OCI-LY7 (cell line): ENCODE measurements at regions not wholly inside any gene's neighbourhood (a gene's known extent, or its start where the extent isn't known, plus 50 kb on each side); places are given as distances from the start of the nearest gene placed in this dataset.

ENCODE experiments used
- BruUV-seq: library from RNA; stranded (reverse); fragments of 400-500 nt; replicated peaks from 2 replicates; lab custom pipeline; 2021; lab: Mats Ljungman, UMichigan
- CTCF ChIA-PET: fragments of 300-600 bp; sonication (Branson Sonifier 250); formaldehyde crosslinking; loops from one replicate; lab custom pipeline; 2022; ENCODE audit warnings: antibody characterized with exemption; ENCODE audit not compliant: unreplicated experiment; lab: Charles Lee
- POLR2A ChIA-PET: fragments of 300-600 bp; sonication (Branson Sonifier 250); formaldehyde crosslinking; loops from one replicate; lab custom pipeline; 2022; ENCODE audit warnings: antibody characterized with exemption; lab: Charles Lee
- DNase-seq: peaks from one replicate; pipeline ENCODE4 v3.0.0-alpha.2; 2015; ENCODE audit warnings: low spot score
- H2AFZ ChIP-seq: fragments of 200-600 bp; sonication (generic), shearing (Covaris generic); 2 replicates; pipeline ENCODE4 v1.6.1; 2014; ENCODE audit warnings: mild to moderate bottlenecking, antibody characterized with exemption, low read length, moderate library complexity
- H3K27ac ChIP-seq: fragments of 200-600 bp; sonication (generic); 2 replicates; pipeline ENCODE4 v1.5.1; 2014; ENCODE audit warnings: mixed run types, low read depth, mild to moderate bottlenecking, moderate library complexity, low read length, inconsistent platforms; ENCODE audit not compliant: poor library complexity, severe bottlenecking
- H3K36me3 ChIP-seq: fragments of 200-600 bp; sonication (generic); 2 replicates; pipeline ENCODE4 v1.6.1; 2014; ENCODE audit warnings: mild to moderate bottlenecking, antibody characterized with exemption, low read length, moderate library complexity, mixed read lengths; ENCODE audit not compliant: insufficient read depth
- H3K4me1 ChIP-seq: fragments of 200-600 bp; sonication (generic); 2 replicates; pipeline ENCODE4 v1.5.1; 2014; ENCODE audit warnings: mild to moderate bottlenecking, low read length; ENCODE audit not compliant: insufficient read depth, poor library complexity, severe bottlenecking
- H3K4me2 ChIP-seq: fragments of 200-600 bp; sonication (generic); 2 replicates; pipeline ENCODE4 v1.6.1; 2014; ENCODE audit warnings: mild to moderate bottlenecking, low read length
- H3K4me3 ChIP-seq: fragments of 200-600 bp; sonication (generic); 2 replicates; pipeline ENCODE4 v1.5.1; 2014; ENCODE audit warnings: mild to moderate bottlenecking, low read depth, low read length; ENCODE audit not compliant: poor library complexity, severe bottlenecking
- H3K79me2 ChIP-seq: fragments of 200-600 bp; sonication (generic); 2 replicates; pipeline ENCODE4 v1.6.1; 2016; ENCODE audit warnings: low read depth, mild to moderate bottlenecking, low read length, moderate library complexity, mixed read lengths; ENCODE audit not compliant: insufficient read depth
- H3K9me2 ChIP-seq: fragments of 200-600 bp; sonication (generic); 2 replicates; pipeline ENCODE4 v1.6.1; 2016; ENCODE audit warnings: mild to moderate bottlenecking, low read length, mixed read lengths; ENCODE audit not compliant: insufficient read depth
- H3K9me3 ChIP-seq: fragments of 200-600 bp; sonication (generic); 2 replicates; pipeline ENCODE4 v1.6.1; 2014; ENCODE audit warnings: mild to moderate bottlenecking, mixed run types, low read length, mixed read lengths
- H4K20me1 ChIP-seq: fragments of 200-600 bp; sonication (generic); 2 replicates; pipeline ENCODE4 v1.6.1; 2014; ENCODE audit warnings: mild to moderate bottlenecking, antibody characterized with exemption, low read length, moderate library complexity, mixed read lengths; ENCODE audit not compliant: insufficient read depth
- CTCF ChIP-seq: fragments of 200-600 bp; sonication (generic); conservative IDR thresholded peaks from 2 replicates; pipeline ENCODE4 v1.5.1; 2014; ENCODE audit warnings: mild to moderate bottlenecking, antibody characterized with exemption, low read length, moderate library complexity, mixed read lengths
- EZH2phosphoT487 ChIP-seq: fragments of 200-600 bp; sonication (generic); IDR thresholded peaks from 2 replicates; pipeline ENCODE4 v1.6.1; 2018; ENCODE audit warnings: low read depth, borderline replicate concordance, mild to moderate bottlenecking, mixed run types, antibody characterized with exemption, low read length, moderate library complexity, mixed read lengths
- intact Hi-C: fragments of 100-400 bp; cut with micrococcal nuclease; formaldehyde crosslinking; loops from one replicate; pipeline ENCODE4 v1.10.0; 2022; ENCODE audit not compliant: unreplicated experiment

GRCh38 chr9:30293231-30293630, 2091.2 kb upstream of the ACO1 start:
- Histone ChIP-seq H3K27ac (no peak overlapping the region), H3K4me2 (no peak overlapping the region), H3K9me2 (no peaks in the 10 kb centered on the region), H3K36me3 (no peaks in the 10 kb centered on the region), H4K20me1 (no peaks in the 10 kb centered on the region), H3K4me3 (no peak overlapping the region), H2AFZ (no peak overlapping the region), H3K9me3 (no peaks in the 10 kb centered on the region), H3K79me2 (no peaks in the 10 kb centered on the region), H3K4me1 (no peaks in the 10 kb centered on the region)
- ChIA-PET CTCF (no interaction called here), POLR2A (no interaction called here)
- no TSS peak for BruUV-seq
- no peak for DNase-seq
- TF ChIP-seq CTCF = no peak
- no peak for TF ChIP-seq EZH2phosphoT487
- intact Hi-C loops = no loop called here

- CTCF ChIA-PET = no interaction called here
These were observed 2085.2 kb upstream of the ACO1 start for GRCh38 chr9:30299126-30299780.

More at GRCh38 chr9:30299126-30299780, 2085.2 kb upstream of the ACO1 start:
- no peak for DNase-seq
- Histone ChIP-seq H3K79me2 (no peaks in the 10 kb centered on the region), H3K4me3 (no peak overlapping the region), H3K27ac (no peak overlapping the region), H4K20me1 (no peaks in the 10 kb centered on the region), H3K9me3 (no peaks in the 10 kb centered on the region), H3K9me2 (no peaks in the 10 kb centered on the region), H3K4me2 (no peak overlapping the region), H3K4me1 (no peaks in the 10 kb centered on the region), H3K36me3 (no peaks in the 10 kb centered on the region), H2AFZ (no peak overlapping the region)
- TF ChIP-seq CTCF (no peak), EZH2phosphoT487 (no peak)
- POLR2A ChIA-PET = no interaction called here
- BruUV-seq = no TSS peak
- intact Hi-C loops = no loop called here
